Kidney (tissue), 13 donors: ENCODE measurements at regions not wholly inside any gene's neighbourhood (a gene's known extent, or its start where the extent isn't known, plus 50 kb on each side); places are given as distances from the start of the nearest gene placed in this dataset.

Experiments
- DNase-seq, 5 donors: peaks; one replicate each; pipeline ENCODE4 v3.0.0-alpha.2; 2013 to 2020
- FAIRE-seq: peaks from 2 replicates; lab custom pipeline; 2012; peaks lifted over from hg19 to GRCh38; lab: Jason Lieb, UNC
- H3K27ac ChIP-seq, 2 donors: one replicate each; pipeline ENCODE4 v1.7.0; 2013; ENCODE audit warnings: low read depth in 2 of 2, low read length in 2 of 2, inconsistent platforms in 1 of 2
- H3K27me3 ChIP-seq: one replicate; pipeline ENCODE4 v1.7.1; 2013; ENCODE audit warnings: low read length, inconsistent platforms; ENCODE audit not compliant: control insufficient read depth, insufficient read depth
- H3K36me3 ChIP-seq, 3 donors: one replicate each; pipeline versions ENCODE4 v1.7.0 to v1.7.1; 2013; ENCODE audit warnings: low read length in 3 of 3, control low read depth in 1 of 3, inconsistent platforms in 1 of 3; ENCODE audit not compliant: insufficient read depth in 3 of 3, control insufficient read depth in 2 of 3
- H3K4me1 ChIP-seq, 3 donors: one replicate each; pipeline versions ENCODE4 v1.7.0 to v1.7.1; 2013; ENCODE audit warnings: low read length in 3 of 3, inconsistent platforms in 1 of 3, low read depth in 1 of 3; ENCODE audit not compliant: control insufficient read depth in 2 of 3, insufficient read depth in 2 of 3
- H3K4me3 ChIP-seq, 3 donors: one replicate each; pipeline versions ENCODE4 v1.7.0 to v1.8.1; 2013; ENCODE audit warnings: low read length in 3 of 3, control low read depth in 1 of 3, inconsistent platforms in 1 of 3
- H3K9ac ChIP-seq, 3 donors: one replicate each; pipeline versions ENCODE4 v1.7.0 to v1.7.1; 2013; ENCODE audit warnings: low read length in 3 of 3, control low read depth in 1 of 3, inconsistent platforms in 1 of 3
- H3K9me3 ChIP-seq, 3 donors: one replicate each; pipeline versions ENCODE4 v1.7.0 to v1.7.1; 2013; ENCODE audit warnings: low read length in 3 of 3, control low read depth in 1 of 3, inconsistent platforms in 1 of 3; ENCODE audit not compliant: control insufficient read depth in 2 of 3, insufficient read depth in 1 of 3
- CTCF ChIP-seq: IDR thresholded peaks from 3 replicates; pipeline ENCODE4 v1.5.1; 2012; ENCODE audit warnings: mild to moderate bottlenecking, moderate library complexity, borderline replicate concordance; ENCODE audit not compliant: insufficient read depth; ENCODE audit errors: extremely low read depth
- intact Hi-C: fragments of 100-400 bp; cut with DNase I; formaldehyde crosslinking; loops from one replicate; pipeline ENCODE4 v1.11.1; 2022
- donor health status: control.
- donor health status: control.
- donor health status: control.
- donor health status: control.
- donor health status: control.
- donor health status: DM: yes; HTN: yes; CAD: no.
- donor health status: Normal renal cell carcinoma (clear cell type).

GRCh38 chr1:218686761-218687160 is 341.6 kb downstream of the TGFB2 start:
- no peak for FAIRE-seq
- H3K9ac ChIP-seq: no peak overlapping the region
- peaks cover 0 to 7% (median 0%) of the 10 kb centered on the region in 3 donors for H3K9me3 ChIP-seq
- no peak overlapping the region for H3K4me3 ChIP-seq
- no peak for TF ChIP-seq CTCF
- no peaks in the 10 kb centered on the region for H3K27me3 ChIP-seq
- no peak overlapping the region for H3K27ac ChIP-seq
- H3K4me1 ChIP-seq: no peaks in the 10 kb centered on the region
- no peaks in the 10 kb centered on the region for H3K36me3 ChIP-seq
- DNase-seq: no peak
- intact Hi-C loops: no loop called here

- Histone ChIP-seq H3K9me3 (peaks cover 0 to 7% (median 0%) of the 10 kb centered on the region in 3 donors), H3K4me1 (no peaks in the 10 kb centered on the region), H3K27me3 (no peaks in the 10 kb centered on the region), H3K4me3 (no peak overlapping the region), H3K36me3 (no peaks in the 10 kb centered on the region), H3K9ac (no peak overlapping the region), H3K27ac (no peak overlapping the region)
- no peak for DNase-seq
- no peak for FAIRE-seq
- TF ChIP-seq CTCF: no peak
- intact Hi-C loops: no loop called here
Measured at GRCh38 chr1:218692808-218693207, 347.7 kb downstream of the TGFB2 start.

- H3K4me1 ChIP-seq: no peaks in the 10 kb centered on the region
- TF ChIP-seq CTCF: no peak
- FAIRE-seq (no peak), DNase-seq (no peak)
- H3K27me3 ChIP-seq: no peaks in the 10 kb centered on the region
- H3K9me3 ChIP-seq: peaks cover 0 to 7% (median 0%) of the 10 kb centered on the region in 3 donors
- H3K27ac ChIP-seq: no peak overlapping the region
- H3K36me3 ChIP-seq: no peaks in the 10 kb centered on the region
- no peak overlapping the region for H3K4me3 ChIP-seq
- intact Hi-C loops: no loop called here
- H3K9ac ChIP-seq: no peak overlapping the region
Measured at GRCh38 chr1:218693599-218693998, 348.5 kb downstream of the TGFB2 start.

- FAIRE-seq: no peak
- H3K4me1 ChIP-seq: no peaks in the 10 kb centered on the region
- DNase-seq: no peak
- intact Hi-C loops: no loop called here
- TF ChIP-seq CTCF: no peak
- no peaks in the 10 kb centered on the region for H3K27me3 ChIP-seq
- no peak overlapping the region for H3K9ac ChIP-seq
- no peaks in the 10 kb centered on the region for H3K36me3 ChIP-seq
- no peak overlapping the region for H3K4me3 ChIP-seq
- H3K9me3 ChIP-seq: peaks cover 0 to 7% (median 0%) of the 10 kb centered on the region in 3 donors
- no peak overlapping the region for H3K27ac ChIP-seq
Measured at GRCh38 chr1:218694085-218694484, 348.9 kb downstream of the TGFB2 start.
